Stomach (tissue), 4 donors: ENCODE measurements at regions not wholly inside any gene's neighbourhood (a gene's known extent, or its start where the extent isn't known, plus 50 kb on each side); places are given as distances from the start of the nearest gene placed in this dataset.

Source experiments
- CTCF ChIP-seq, 7 experiments: fragments of 450-650 bp in 4 of 7; fragments of 200-600 bp in 3 of 7; sonication (generic) in 3 of 7; IDR thresholded peaks; one replicate each; pipeline ENCODE4 v1.5.1; 2016 to 2019; ENCODE audit warnings: antibody characterized with exemption in 7 of 7, control low read depth in 2 of 7, mild to moderate bottlenecking in 1 of 7
- EP300 ChIP-seq: sonication (generic); formaldehyde crosslinking; IDR thresholded peaks from one replicate; pipeline ENCODE4 v1.6.1; 2017; ENCODE audit warnings: antibody characterized with exemption
- POLR2AphosphoS5 ChIP-seq, 3 donors: sonication (generic); formaldehyde crosslinking; IDR thresholded peaks; one replicate each; pipeline ENCODE4 v1.6.1; 2016; ENCODE audit warnings: antibody characterized with exemption in 3 of 3

GRCh38 chr5:131023498-131023865 lies 141.6 kb downstream of the HINT1 start:
- TF ChIP-seq CTCF (IDR thresholded peaks at IDR 0.05), result no peak
- TF ChIP-seq EP300, result no peak
- TF ChIP-seq POLR2AphosphoS5 (IDR thresholded peaks at IDR 0.05), result no peak
